ENCODE measurements at regions not wholly inside any gene's neighbourhood (a gene's known extent, or its start where the extent isn't known, plus 50 kb on each side); places are given as distances from the start of the nearest gene placed in this dataset.

- DNase-seq: peak; percentile 35
Measured at GRCh38 chr3:177596248-177596815, 399.1 kb upstream of the TBL1XR1 start.

GRCh38 chr3:177596816-177597271, 399.6 kb upstream of the TBL1XR1 start:
- Histone ChIP-seq H3K27me3 (no peaks in the 10 kb centered on the region), H3K36me3 (no peaks in the 10 kb centered on the region), H3K4me3 (ENCODE audit: low read depth, low read length) (peak overlapping the region; percentile 32), H3K9me3 (no peaks in the 10 kb centered on the region), H3K4me1 (peaks cover 41% of the 10 kb centered on the region)
- no peak for TF ChIP-seq CTCF (IDR thresholded peaks at IDR 0.05; ENCODE audit: low read depth, low read length)
- peak; percentile 66 for DNase-seq

More at GRCh38 chr3:177596248-177596815, 399.1 kb upstream of the TBL1XR1 start:
- no peak for TF ChIP-seq CTCF (IDR thresholded peaks at IDR 0.05; ENCODE audit: low read depth, low read length)
- Histone ChIP-seq H3K27me3 (no peaks in the 10 kb centered on the region), H3K36me3 (no peaks in the 10 kb centered on the region), H3K4me1 (peaks cover 41% of the 10 kb centered on the region), H3K4me3 (ENCODE audit: low read depth, low read length) (0 out of 2 replicates have a peak overlapping the region, but pooled peaks have one; percentile 2), H3K9me3 (no peaks in the 10 kb centered on the region)

- peaks cover 45% of the 10 kb centered on the region for H3K4me1 ChIP-seq
- DNase-seq: peak; percentile 67
- H3K4me3 ChIP-seq (ENCODE audit: low read depth, low read length): peak overlapping the region; percentile 32
- no peaks in the 10 kb centered on the region for H3K27me3 ChIP-seq
- H3K36me3 ChIP-seq: no peaks in the 10 kb centered on the region
- no peaks in the 10 kb centered on the region for H3K9me3 ChIP-seq
- no peak for TF ChIP-seq CTCF (IDR thresholded peaks at IDR 0.05; ENCODE audit: low read depth, low read length)
Measured at GRCh38 chr3:177597311-177598096, 400.2 kb upstream of the TBL1XR1 start.

- peaks cover 52% of the 10 kb centered on the region for H3K4me1 ChIP-seq
- H3K36me3 ChIP-seq: no peaks in the 10 kb centered on the region
- H3K9me3 ChIP-seq: no peaks in the 10 kb centered on the region
- no peak overlapping the region for H3K4me3 ChIP-seq (ENCODE audit: low read depth, low read length)
- no peak for DNase-seq
- no peaks in the 10 kb centered on the region for H3K27me3 ChIP-seq
- TF ChIP-seq CTCF (IDR thresholded peaks at IDR 0.05; ENCODE audit: low read depth, low read length): no peak
Measured at GRCh38 chr3:177598097-177598833, 401.0 kb upstream of the TBL1XR1 start.

- H3K4me1 ChIP-seq: peaks cover 51% of the 10 kb centered on the region
- no peaks in the 10 kb centered on the region for H3K9me3 ChIP-seq
- H3K27me3 ChIP-seq: no peaks in the 10 kb centered on the region
- no peak for TF ChIP-seq CTCF (IDR thresholded peaks at IDR 0.05; ENCODE audit: low read depth, low read length)
- no peak for DNase-seq
- no peak overlapping the region for H3K4me3 ChIP-seq (ENCODE audit: low read depth, low read length)
- no peaks in the 10 kb centered on the region for H3K36me3 ChIP-seq
Measured at GRCh38 chr3:177599326-177599725, 402.0 kb upstream of the TBL1XR1 start.

Measured in BE2C (cell line).